ENCODE measurements at regions not wholly inside any gene's neighbourhood (a gene's known extent, or its start where the extent isn't known, plus 50 kb on each side); places are given as distances from the start of the nearest gene placed in this dataset.
"Not testable (repeated sequence)": the region's sequence is repeated elsewhere in the genome, so short reads cannot be mapped to it uniquely, and the experiment has no call there.

GRCh38 chr7:9719303-9719702 lies 1254.4 kb upstream of the PHF14 start:
- H3K4me1 ChIP-seq, result no peaks in the 10 kb centered on the region
- intact Hi-C loops (cut with DNase I), result no loop called here
- no peaks in the 10 kb centered on the region for H3K27me3 ChIP-seq
- H3K9me3 ChIP-seq, result no peaks in the 10 kb centered on the region
- DNase-seq, result no peak
- WGBS, 2 donors, result 64 to 71% methylated on average over 4 of the region's 4 CpGs
- no peak for ATAC-seq
- no peak overlapping the region for H3K27ac ChIP-seq
- H3K36me3 ChIP-seq (replicated peaks in 1 of 2; ENCODE audit: insufficient read depth in 1 of 2, low read depth in 2 of 2), result no peaks in the 10 kb centered on the region
- TF ChIP-seq CTCF (IDR thresholded peaks at IDR 0.05) (no peak), POLR2A (IDR thresholded peaks at IDR 0.05) (no peak)
- H3K4me3 ChIP-seq, result no peak overlapping the region

- ATAC-seq (no peak), DNase-seq (no peak)
- Histone ChIP-seq H3K27me3 (no peaks in the 10 kb centered on the region), H3K4me3 (no peak overlapping the region), H3K9me3 (no peaks in the 10 kb centered on the region), H3K4me1 (no peaks in the 10 kb centered on the region), H3K36me3 (replicated peaks in 1 of 2; ENCODE audit: insufficient read depth in 1 of 2, low read depth in 2 of 2) (no peaks in the 10 kb centered on the region), H3K27ac (no peak overlapping the region)
- WGBS, 2 donors, result 60 to 66% methylated on average over 3 of the region's 3 CpGs
- TF ChIP-seq CTCF (IDR thresholded peaks at IDR 0.05) (no peak), POLR2A (IDR thresholded peaks at IDR 0.05) (no peak)
- intact Hi-C loops (cut with DNase I), result no loop called here
These were observed 1254.0 kb upstream of the PHF14 start for GRCh38 chr7:9719721-9720120.

GRCh38 chr7:9725940-9726663 lies 1247.6 kb upstream of the PHF14 start:
- H3K4me3 ChIP-seq; H3K9me3 ChIP-seq; H3K27me3 ChIP-seq; ATAC-seq; H3K4me1 ChIP-seq; H3K27ac ChIP-seq; H3K36me3 ChIP-seq (replicated peaks in 1 of 2; ENCODE audit: insufficient read depth in 1 of 2, low read depth in 2 of 2); DNase-seq; intact Hi-C loops (cut with DNase I): not testable (repeated sequence)
- WGBS, 2 donors, result 77 to 83% methylated on average over 42 to 60 of the region's 60 CpGs

- DNase-seq; intact Hi-C loops (cut with DNase I); H3K27me3 ChIP-seq; H3K4me1 ChIP-seq; ATAC-seq; H3K36me3 ChIP-seq (replicated peaks in 1 of 2; ENCODE audit: insufficient read depth in 1 of 2, low read depth in 2 of 2); H3K4me3 ChIP-seq; H3K27ac ChIP-seq; H3K9me3 ChIP-seq: not testable (repeated sequence)
- WGBS, 2 donors, result 88% methylated on average over 12 to 19 of the region's 22 CpGs
These were observed 1246.9 kb upstream of the PHF14 start for GRCh38 chr7:9726811-9727210.

GRCh38 chr7:9727467-9727869 lies 1246.2 kb upstream of the PHF14 start:
- intact Hi-C loops (cut with DNase I); H3K27ac ChIP-seq; H3K4me3 ChIP-seq; DNase-seq; H3K9me3 ChIP-seq; H3K4me1 ChIP-seq; H3K27me3 ChIP-seq; H3K36me3 ChIP-seq (replicated peaks in 1 of 2; ENCODE audit: insufficient read depth in 1 of 2, low read depth in 2 of 2); ATAC-seq: not testable (repeated sequence)
- 76 to 88% methylated on average over 9 to 13 of the region's 13 CpGs for WGBS, 2 donors

GRCh38 chr7:9728014-9728657 lies 1245.5 kb upstream of the PHF14 start:
- H3K9me3 ChIP-seq; H3K4me1 ChIP-seq; intact Hi-C loops (cut with DNase I); H3K36me3 ChIP-seq (replicated peaks in 1 of 2; ENCODE audit: insufficient read depth in 1 of 2, low read depth in 2 of 2); ATAC-seq; H3K4me3 ChIP-seq; H3K27ac ChIP-seq; DNase-seq; H3K27me3 ChIP-seq: not testable (repeated sequence)
- 80 to 83% methylated on average over 15 to 17 of the region's 17 CpGs for WGBS, 2 donors

- H3K36me3 ChIP-seq (replicated peaks in 1 of 2; ENCODE audit: insufficient read depth in 1 of 2, low read depth in 2 of 2), result no peaks in the 10 kb centered on the region
- ATAC-seq, result no peak
- H3K9me3 ChIP-seq, result no peaks in the 10 kb centered on the region
- DNase-seq, result no peak
- WGBS, 2 donors, result 70 to 78% methylated on average over 4 of the region's 4 CpGs
- H3K4me1 ChIP-seq, result no peaks in the 10 kb centered on the region
- no peak overlapping the region for H3K27ac ChIP-seq
- H3K4me3 ChIP-seq, result no peak overlapping the region
- intact Hi-C loops (cut with DNase I), result no loop called here
- H3K27me3 ChIP-seq, result no peaks in the 10 kb centered on the region
- TF ChIP-seq POLR2A (IDR thresholded peaks at IDR 0.05), result no peak
- TF ChIP-seq CTCF (IDR thresholded peaks at IDR 0.05), result no peak
These were observed 1221.6 kb upstream of the PHF14 start for GRCh38 chr7:9752033-9752432.
